ENCODE measurements at regions not wholly inside any gene's neighbourhood (a gene's known extent, or its start where the extent isn't known, plus 50 kb on each side); places are given as distances from the start of the nearest gene placed in this dataset.

GRCh38 chr2:219714681-219715400 is 87.4 kb downstream of the SLC4A3 start:
- no peak overlapping the region for H2AK5ac ChIP-seq (ENCODE audit: low read length, severe bottlenecking)
- H3K27ac ChIP-seq (ENCODE audit: low read length, poor library complexity, severe bottlenecking): no peak overlapping the region
- H3K18ac ChIP-seq (ENCODE audit: low read depth in 1 of 2, low read length in 2 of 2): no peak overlapping the region
- no peak overlapping the region for H2BK15ac ChIP-seq (ENCODE audit: low read depth, poor library complexity, severe bottlenecking)
- H3K27me3 ChIP-seq (ENCODE audit: control insufficient read depth in 1 of 2, insufficient read depth in 1 of 2, low read length in 2 of 2): peaks cover 0 to 9% of the 10 kb centered on the region in 2 experiments
- H3K9ac ChIP-seq (ENCODE audit: low read length): no peak overlapping the region
- no peak for DNase-seq
- no peak overlapping the region for H4K91ac ChIP-seq (ENCODE audit: low read length)
- no peaks in the 10 kb centered on the region for H3K36me3 ChIP-seq (ENCODE audit: control insufficient read depth in 1 of 2, insufficient read depth in 2 of 2, low read depth in 1 of 2, low read length in 2 of 2)
- H3K14ac ChIP-seq (ENCODE audit: low read length in 2 of 2): no peak overlapping the region
- H3K23ac ChIP-seq (ENCODE audit: low read length in 2 of 2): no peak overlapping the region
- no peak overlapping the region for H2AFZ ChIP-seq (ENCODE audit: low read depth, low read length)
- no peak overlapping the region for H2BK12ac ChIP-seq (ENCODE audit: low read length in 2 of 2)
- no peak overlapping the region for H2BK5ac ChIP-seq (ENCODE audit: low read depth, low read length, poor library complexity, severe bottlenecking)
- H4K8ac ChIP-seq (ENCODE audit: low read length): no peak overlapping the region
- H3K9me3 ChIP-seq (ENCODE audit: control insufficient read depth, low read length): no peaks in the 10 kb centered on the region
- 93% methylated on average over 1 of the region's 1 CpG for WGBS
- no peaks in the 10 kb centered on the region for H3K4me1 ChIP-seq (ENCODE audit: control insufficient read depth, insufficient read depth, low read depth, low read length)
- H3K79me1 ChIP-seq (replicated peaks; ENCODE audit: low read length, poor library complexity, severe bottlenecking): no peaks in the 10 kb centered on the region
- H3K4me2 ChIP-seq (ENCODE audit: low read length, poor library complexity, severe bottlenecking): no peak overlapping the region
- no peak overlapping the region for H2BK120ac ChIP-seq (ENCODE audit: low read depth, low read length)
- H3K4ac ChIP-seq (ENCODE audit: low read depth in 1 of 2, low read length in 2 of 2): no peak overlapping the region
- H3K4me3 ChIP-seq (ENCODE audit: insufficient read depth in 1 of 2, low read depth in 1 of 2, low read length in 2 of 2): no peak overlapping the region

- no peaks in the 10 kb centered on the region for H3K36me3 ChIP-seq (ENCODE audit: control insufficient read depth in 1 of 2, insufficient read depth in 2 of 2, low read depth in 1 of 2, low read length in 2 of 2)
- no peak overlapping the region for H3K4me2 ChIP-seq (ENCODE audit: low read length, poor library complexity, severe bottlenecking)
- no peak overlapping the region for H2AK5ac ChIP-seq (ENCODE audit: low read length, severe bottlenecking)
- H3K4ac ChIP-seq (ENCODE audit: low read depth in 1 of 2, low read length in 2 of 2): no peak overlapping the region
- no peak overlapping the region for H4K8ac ChIP-seq (ENCODE audit: low read length)
- no peak overlapping the region for H2AFZ ChIP-seq (ENCODE audit: low read depth, low read length)
- no peak overlapping the region for H2BK120ac ChIP-seq (ENCODE audit: low read depth, low read length)
- H3K27ac ChIP-seq (ENCODE audit: low read length, poor library complexity, severe bottlenecking): no peak overlapping the region
- no peaks in the 10 kb centered on the region for H3K27me3 ChIP-seq (ENCODE audit: control insufficient read depth in 1 of 2, insufficient read depth in 1 of 2, low read length in 2 of 2)
- H2BK5ac ChIP-seq (ENCODE audit: low read depth, low read length, poor library complexity, severe bottlenecking): no peak overlapping the region
- H3K23ac ChIP-seq (ENCODE audit: low read length in 2 of 2): no peak overlapping the region
- H3K4me1 ChIP-seq (ENCODE audit: control insufficient read depth, insufficient read depth, low read depth, low read length): peaks cover 2% of the 10 kb centered on the region
- H4K91ac ChIP-seq (ENCODE audit: low read length): no peak overlapping the region
- H3K9ac ChIP-seq (ENCODE audit: low read length): no peak overlapping the region
- no peak overlapping the region for H2BK15ac ChIP-seq (ENCODE audit: low read depth, poor library complexity, severe bottlenecking)
- no peak overlapping the region for H3K4me3 ChIP-seq (ENCODE audit: insufficient read depth in 1 of 2, low read depth in 1 of 2, low read length in 2 of 2)
- no peak for DNase-seq
- no peaks in the 10 kb centered on the region for H3K9me3 ChIP-seq (ENCODE audit: control insufficient read depth, low read length)
- H3K14ac ChIP-seq (ENCODE audit: low read length in 2 of 2): no peak overlapping the region
- no peak overlapping the region for H3K18ac ChIP-seq (ENCODE audit: low read depth in 1 of 2, low read length in 2 of 2)
- WGBS: 97% methylated on average over 3 of the region's 3 CpGs
- H2BK12ac ChIP-seq (ENCODE audit: low read length in 2 of 2): no peak overlapping the region
- no peaks in the 10 kb centered on the region for H3K79me1 ChIP-seq (replicated peaks; ENCODE audit: low read length, poor library complexity, severe bottlenecking)
These were observed 90.6 kb downstream of the SLC4A3 start for GRCh38 chr2:219718066-219718465.

GRCh38 chr2:219719521-219719920 is 92.1 kb downstream of the SLC4A3 start:
- no peaks in the 10 kb centered on the region for H3K36me3 ChIP-seq (ENCODE audit: control insufficient read depth in 1 of 2, insufficient read depth in 2 of 2, low read depth in 1 of 2, low read length in 2 of 2)
- H3K9ac ChIP-seq (ENCODE audit: low read length): no peak overlapping the region
- H2BK15ac ChIP-seq (ENCODE audit: low read depth, poor library complexity, severe bottlenecking): no peak overlapping the region
- 88% methylated on average over 4 of the region's 4 CpGs for WGBS
- H4K91ac ChIP-seq (ENCODE audit: low read length): no peak overlapping the region
- no peaks in the 10 kb centered on the region for H3K27me3 ChIP-seq (ENCODE audit: control insufficient read depth in 1 of 2, insufficient read depth in 1 of 2, low read length in 2 of 2)
- H3K4me3 ChIP-seq (ENCODE audit: insufficient read depth in 1 of 2, low read depth in 1 of 2, low read length in 2 of 2): no peak overlapping the region
- no peak overlapping the region for H3K27ac ChIP-seq (ENCODE audit: low read length, poor library complexity, severe bottlenecking)
- no peaks in the 10 kb centered on the region for H3K9me3 ChIP-seq (ENCODE audit: control insufficient read depth, low read length)
- H3K23ac ChIP-seq (ENCODE audit: low read length in 2 of 2): no peak overlapping the region
- H3K18ac ChIP-seq (ENCODE audit: low read depth in 1 of 2, low read length in 2 of 2): no peak overlapping the region
- no peak overlapping the region for H3K14ac ChIP-seq (ENCODE audit: low read length in 2 of 2)
- H4K8ac ChIP-seq (ENCODE audit: low read length): no peak overlapping the region
- H2BK12ac ChIP-seq (ENCODE audit: low read length in 2 of 2): no peak overlapping the region
- no peak overlapping the region for H3K4me2 ChIP-seq (ENCODE audit: low read length, poor library complexity, severe bottlenecking)
- H2BK120ac ChIP-seq (ENCODE audit: low read depth, low read length): no peak overlapping the region
- peaks cover 2% of the 10 kb centered on the region for H3K4me1 ChIP-seq (ENCODE audit: control insufficient read depth, insufficient read depth, low read depth, low read length)
- no peaks in the 10 kb centered on the region for H3K79me1 ChIP-seq (replicated peaks; ENCODE audit: low read length, poor library complexity, severe bottlenecking)
- no peak overlapping the region for H2BK5ac ChIP-seq (ENCODE audit: low read depth, low read length, poor library complexity, severe bottlenecking)
- no peak overlapping the region for H3K4ac ChIP-seq (ENCODE audit: low read depth in 1 of 2, low read length in 2 of 2)
- H2AFZ ChIP-seq (ENCODE audit: low read depth, low read length): no peak overlapping the region
- DNase-seq: no peak
- H2AK5ac ChIP-seq (ENCODE audit: low read length, severe bottlenecking): no peak overlapping the region

GRCh38 chr2:219720956-219721355 is 93.5 kb downstream of the SLC4A3 start:
- no peak overlapping the region for H2BK15ac ChIP-seq (ENCODE audit: low read depth, poor library complexity, severe bottlenecking)
- H2AK5ac ChIP-seq (ENCODE audit: low read length, severe bottlenecking): no peak overlapping the region
- H2BK120ac ChIP-seq (ENCODE audit: low read depth, low read length): no peak overlapping the region
- H3K9ac ChIP-seq (ENCODE audit: low read length): no peak overlapping the region
- no peak overlapping the region for H4K91ac ChIP-seq (ENCODE audit: low read length)
- no peak overlapping the region for H3K23ac ChIP-seq (ENCODE audit: low read length in 2 of 2)
- no peaks in the 10 kb centered on the region for H3K79me1 ChIP-seq (replicated peaks; ENCODE audit: low read length, poor library complexity, severe bottlenecking)
- no peak overlapping the region for H3K27ac ChIP-seq (ENCODE audit: low read length, poor library complexity, severe bottlenecking)
- H3K4me2 ChIP-seq (ENCODE audit: low read length, poor library complexity, severe bottlenecking): no peak overlapping the region
- H2BK5ac ChIP-seq (ENCODE audit: low read depth, low read length, poor library complexity, severe bottlenecking): no peak overlapping the region
- no peak overlapping the region for H3K4ac ChIP-seq (ENCODE audit: low read depth in 1 of 2, low read length in 2 of 2)
- no peaks in the 10 kb centered on the region for H3K36me3 ChIP-seq (ENCODE audit: control insufficient read depth in 1 of 2, insufficient read depth in 2 of 2, low read depth in 1 of 2, low read length in 2 of 2)
- H3K4me3 ChIP-seq (ENCODE audit: insufficient read depth in 1 of 2, low read depth in 1 of 2, low read length in 2 of 2): no peak overlapping the region
- no peak overlapping the region for H2AFZ ChIP-seq (ENCODE audit: low read depth, low read length)
- H3K4me1 ChIP-seq (ENCODE audit: control insufficient read depth, insufficient read depth, low read depth, low read length): peaks cover 2% of the 10 kb centered on the region
- no peak overlapping the region for H3K14ac ChIP-seq (ENCODE audit: low read length in 2 of 2)
- H3K9me3 ChIP-seq (ENCODE audit: control insufficient read depth, low read length): no peaks in the 10 kb centered on the region
- no peak overlapping the region for H4K8ac ChIP-seq (ENCODE audit: low read length)
- H3K18ac ChIP-seq (ENCODE audit: low read depth in 1 of 2, low read length in 2 of 2): no peak overlapping the region
- no peak for DNase-seq
- H2BK12ac ChIP-seq (ENCODE audit: low read length in 2 of 2): no peak overlapping the region
- WGBS: 86% methylated on average over 5 of the region's 6 CpGs
- H3K27me3 ChIP-seq (ENCODE audit: control insufficient read depth in 1 of 2, insufficient read depth in 1 of 2, low read length in 2 of 2): no peaks in the 10 kb centered on the region

Measured in mesenchymal stem cell (in vitro differentiated cells and primary cell).